OCI-LY1 (cell line): ENCODE measurements at regions not wholly inside any gene's neighbourhood (a gene's known extent, or its start where the extent isn't known, plus 50 kb on each side); places are given as distances from the start of the nearest gene placed in this dataset.

Experiments
- CTCF ChIP-seq: fragments of 200-600 bp; sonication (generic), shearing (Covaris generic); IDR thresholded peaks from 2 replicates; pipeline ENCODE4 v1.5.1; 2017; ENCODE audit warnings: mild to moderate bottlenecking, antibody characterized with exemption, low read length, moderate library complexity, mixed read lengths
- EZH2 ChIP-seq: fragments of 200-600 bp; sonication (generic), shearing (Covaris generic); IDR thresholded peaks from 2 replicates; pipeline ENCODE4 v1.8.0; 2017; ENCODE audit warnings: borderline replicate concordance, mixed run types, mild to moderate bottlenecking, antibody characterized with exemption, low read length, moderate library complexity, mixed read lengths

GRCh38 chr16:79715061-79715460 lies 114.5 kb upstream of the MAF start:
- TF ChIP-seq CTCF (no peak), EZH2 (no peak)
